ENCODE measurements at regions not wholly inside any gene's neighbourhood (a gene's known extent, or its start where the extent isn't known, plus 50 kb on each side); places are given as distances from the start of the nearest gene placed in this dataset.

GRCh38 chr5:60299944-60300343, 400.0 kb downstream of the DEPDC1B start:
- no peaks in the 10 kb centered on the region for H3K9me3 ChIP-seq (ENCODE audit: insufficient read depth, low read depth, low read length)
- no peak overlapping the region for H3K9ac ChIP-seq (ENCODE audit: low read length)
- H3K27ac Mint-ChIP-seq (ENCODE audit: unreplicated experiment), result no peak overlapping the region
- no peaks in the 10 kb centered on the region for H3K36me3 ChIP-seq (ENCODE audit: insufficient read depth, low read length)
- no peak overlapping the region for H3K4me2 ChIP-seq (ENCODE audit: low read length)
- no peak overlapping the region for H3K4me3 ChIP-seq (ENCODE audit: insufficient read depth, low read depth, low read length)
- DNase-seq (ENCODE audit: low read depth) (peak; percentile 48), FAIRE-seq (no peak)
- no peaks in the 10 kb centered on the region for H3K79me2 ChIP-seq (ENCODE audit: insufficient read depth, low read length)
- TF ChIP-seq EZH2 (IDR thresholded peaks at IDR 0.05; ENCODE audit: insufficient read depth, low read length) (no peak), CTCF (IDR thresholded peaks at IDR 0.05; ENCODE audit: insufficient read depth, low read depth, low read length) (no peak)
- no peak overlapping the region for H3K27ac ChIP-seq (ENCODE audit: low read depth, low read length)
- H3K36me3 Mint-ChIP-seq (ENCODE audit: low read depth, unreplicated experiment), result no peaks in the 10 kb centered on the region
- peaks cover 3% of the 10 kb centered on the region for H3K27me3 Mint-ChIP-seq (ENCODE audit: low read depth, unreplicated experiment)
- H3K27me3 ChIP-seq (ENCODE audit: insufficient read depth, low read length), result no peaks in the 10 kb centered on the region
- H2AFZ ChIP-seq (ENCODE audit: low read depth, low read length), result no peak overlapping the region
- H4K20me1 ChIP-seq (ENCODE audit: insufficient read depth, low read length), result no peaks in the 10 kb centered on the region
- no peak overlapping the region for H3K4me3 Mint-ChIP-seq (ENCODE audit: unreplicated experiment)
- no peaks in the 10 kb centered on the region for H3K4me1 ChIP-seq (ENCODE audit: insufficient read depth, low read length)
- H3K9me3 Mint-ChIP-seq (ENCODE audit: unreplicated experiment), result peaks cover 6% of the 10 kb centered on the region
- H3K4me1 Mint-ChIP-seq (ENCODE audit: low read depth, unreplicated experiment), result no peaks in the 10 kb centered on the region

GRCh38 chr5:60297658-60298057, 402.3 kb downstream of the DEPDC1B start:
- no peaks in the 10 kb centered on the region for H3K27me3 ChIP-seq (ENCODE audit: insufficient read depth, low read length)
- peaks cover 6% of the 10 kb centered on the region for H3K9me3 Mint-ChIP-seq (ENCODE audit: unreplicated experiment)
- TF ChIP-seq CTCF (IDR thresholded peaks at IDR 0.05; ENCODE audit: insufficient read depth, low read depth, low read length) (no peak), EZH2 (IDR thresholded peaks at IDR 0.05; ENCODE audit: insufficient read depth, low read length) (no peak)

GRCh38 chr5:60295423-60295822, 401.9 kb upstream of the PDE4D start:
- DNase-seq (ENCODE audit: low read depth), result peak; percentile 15
- FAIRE-seq, result no peak
- TF ChIP-seq EZH2 (IDR thresholded peaks at IDR 0.05; ENCODE audit: insufficient read depth, low read length), result no peak
- peak; percentile 53 for TF ChIP-seq CTCF (IDR thresholded peaks at IDR 0.05; ENCODE audit: insufficient read depth, low read depth, low read length)

More at GRCh38 chr5:60297658-60298057, 402.3 kb downstream of the DEPDC1B start:
- Histone ChIP-seq H2AFZ (ENCODE audit: low read depth, low read length) (no peak overlapping the region), H3K27ac (ENCODE audit: low read depth, low read length) (no peak overlapping the region), H3K36me3 (ENCODE audit: insufficient read depth, low read length) (no peaks in the 10 kb centered on the region), H3K4me2 (ENCODE audit: low read length) (no peak overlapping the region), H4K20me1 (ENCODE audit: insufficient read depth, low read length) (no peaks in the 10 kb centered on the region), H3K9ac (ENCODE audit: low read length) (no peak overlapping the region), H3K79me2 (ENCODE audit: insufficient read depth, low read length) (no peaks in the 10 kb centered on the region), H3K4me1 (ENCODE audit: insufficient read depth, low read length) (no peaks in the 10 kb centered on the region), H3K4me3 (ENCODE audit: insufficient read depth, low read depth, low read length) (no peak overlapping the region), H3K9me3 (ENCODE audit: insufficient read depth, low read depth, low read length) (no peaks in the 10 kb centered on the region)
- Mint-ChIP-seq H3K27ac (ENCODE audit: unreplicated experiment) (no peak overlapping the region), H3K36me3 (ENCODE audit: low read depth, unreplicated experiment) (no peaks in the 10 kb centered on the region), H3K4me3 (ENCODE audit: unreplicated experiment) (no peak overlapping the region), H3K27me3 (ENCODE audit: low read depth, unreplicated experiment) (peaks cover 3% of the 10 kb centered on the region), H3K4me1 (ENCODE audit: low read depth, unreplicated experiment) (no peaks in the 10 kb centered on the region)
- FAIRE-seq, result no peak
- no peak for DNase-seq (ENCODE audit: low read depth)

More at GRCh38 chr5:60295423-60295822, 401.9 kb upstream of the PDE4D start:
- Histone ChIP-seq H3K9me3 (ENCODE audit: insufficient read depth, low read depth, low read length) (no peaks in the 10 kb centered on the region), H3K9ac (ENCODE audit: low read length) (no peak overlapping the region), H4K20me1 (ENCODE audit: insufficient read depth, low read length) (no peaks in the 10 kb centered on the region), H3K79me2 (ENCODE audit: insufficient read depth, low read length) (no peaks in the 10 kb centered on the region), H3K27me3 (ENCODE audit: insufficient read depth, low read length) (no peaks in the 10 kb centered on the region), H3K4me1 (ENCODE audit: insufficient read depth, low read length) (no peaks in the 10 kb centered on the region), H3K27ac (ENCODE audit: low read depth, low read length) (no peak overlapping the region), H3K4me2 (ENCODE audit: low read length) (no peak overlapping the region), H3K4me3 (ENCODE audit: insufficient read depth, low read depth, low read length) (no peak overlapping the region), H3K36me3 (ENCODE audit: insufficient read depth, low read length) (no peaks in the 10 kb centered on the region), H2AFZ (ENCODE audit: low read depth, low read length) (no peak overlapping the region)
- no peak overlapping the region for H3K27ac Mint-ChIP-seq (ENCODE audit: unreplicated experiment)
- peaks cover 4% of the 10 kb centered on the region for H3K9me3 Mint-ChIP-seq (ENCODE audit: unreplicated experiment)
- no peaks in the 10 kb centered on the region for H3K4me1 Mint-ChIP-seq (ENCODE audit: low read depth, unreplicated experiment)
- H3K36me3 Mint-ChIP-seq (ENCODE audit: low read depth, unreplicated experiment), result no peaks in the 10 kb centered on the region
- H3K27me3 Mint-ChIP-seq (ENCODE audit: low read depth, unreplicated experiment), result peaks cover 2% of the 10 kb centered on the region
- H3K4me3 Mint-ChIP-seq (ENCODE audit: unreplicated experiment), result no peak overlapping the region
